ENCODE measurements at regions not wholly inside any gene's neighbourhood (a gene's known extent, or its start where the extent isn't known, plus 50 kb on each side); places are given as distances from the start of the nearest gene placed in this dataset.

DNA sequence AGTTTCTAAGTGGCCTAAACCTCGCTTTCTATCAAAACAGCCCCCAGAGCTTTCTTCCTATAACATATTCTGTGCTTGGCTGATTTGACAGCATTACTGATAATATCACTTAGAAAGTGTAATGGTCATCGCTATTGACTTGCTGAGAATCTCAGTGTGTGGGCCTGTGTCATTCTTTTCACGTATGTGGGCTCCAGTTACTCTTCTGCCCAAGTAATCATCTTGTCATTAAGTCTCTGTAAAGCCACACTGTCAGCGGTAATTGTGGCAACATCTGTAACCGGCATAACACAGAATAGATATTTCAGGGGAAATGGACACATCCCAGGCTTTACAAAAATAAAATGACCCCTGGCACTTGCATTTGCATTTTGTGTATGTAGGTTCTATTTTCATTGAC, 313.6 kb upstream of the LMCD1 start:
- Histone ChIP-seq H3K4me2 (ENCODE audit: extremely low read depth, insufficient read depth, low read length) (no peak overlapping the region), H4K20me1 (ENCODE audit: control insufficient read depth, extremely low read depth, insufficient read depth, low read length) (no peaks in the 10 kb centered on the region), H3K4me3 (replicated peaks in 1 of 4; ENCODE audit: control extremely low read depth in 1 of 4, insufficient read depth in 1 of 4, low read depth in 3 of 4, low read length in 4 of 4) (no peak overlapping the region), H3K79me2 (ENCODE audit: control insufficient read depth, insufficient read depth, low read length) (no peaks in the 10 kb centered on the region), H3K27ac (ENCODE audit: insufficient read depth, low read length) (no peak overlapping the region), H3K4me1 (ENCODE audit: control insufficient read depth, extremely low read depth, insufficient read depth, low read length) (no peaks in the 10 kb centered on the region), H3K9ac (ENCODE audit: insufficient read depth, low read length) (no peak overlapping the region), H3K27me3 (ENCODE audit: control insufficient read depth, insufficient read depth, low read length) (no peaks in the 10 kb centered on the region), H2AFZ (ENCODE audit: low read length) (no peak overlapping the region), H3K36me3 (ENCODE audit: control insufficient read depth, insufficient read depth, low read length) (no peaks in the 10 kb centered on the region), H3K9me3 (ENCODE audit: control insufficient read depth, insufficient read depth, low read depth, low read length) (no peaks in the 10 kb centered on the region)
- no peak for DNase-seq (ENCODE audit: low read depth in 2 of 2)
- no peak for TF ChIP-seq EZH2 (IDR thresholded peaks at IDR 0.05; ENCODE audit: low read length, missing control alignments)
- TF ChIP-seq, protein P1, sequence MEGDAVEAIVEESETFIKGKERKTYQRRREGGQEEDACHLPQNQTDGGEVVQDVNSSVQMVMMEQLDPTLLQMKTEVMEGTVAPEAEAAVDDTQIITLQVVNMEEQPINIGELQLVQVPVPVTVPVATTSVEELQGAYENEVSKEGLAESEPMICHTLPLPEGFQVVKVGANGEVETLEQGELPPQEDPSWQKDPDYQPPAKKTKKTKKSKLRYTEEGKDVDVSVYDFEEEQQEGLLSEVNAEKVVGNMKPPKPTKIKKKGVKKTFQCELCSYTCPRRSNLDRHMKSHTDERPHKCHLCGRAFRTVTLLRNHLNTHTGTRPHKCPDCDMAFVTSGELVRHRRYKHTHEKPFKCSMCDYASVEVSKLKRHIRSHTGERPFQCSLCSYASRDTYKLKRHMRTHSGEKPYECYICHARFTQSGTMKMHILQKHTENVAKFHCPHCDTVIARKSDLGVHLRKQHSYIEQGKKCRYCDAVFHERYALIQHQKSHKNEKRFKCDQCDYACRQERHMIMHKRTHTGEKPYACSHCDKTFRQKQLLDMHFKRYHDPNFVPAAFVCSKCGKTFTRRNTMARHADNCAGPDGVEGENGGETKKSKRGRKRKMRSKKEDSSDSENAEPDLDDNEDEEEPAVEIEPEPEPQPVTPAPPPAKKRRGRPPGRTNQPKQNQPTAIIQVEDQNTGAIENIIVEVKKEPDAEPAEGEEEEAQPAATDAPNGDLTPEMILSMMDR (conservative IDR thresholded peaks at IDR 0.05 in 1 of 2, IDR thresholded peaks at IDR 0.05 in 1 of 2; ENCODE audit: low read depth in 1 of 2, low read length in 2 of 2) = no peak

DNA sequence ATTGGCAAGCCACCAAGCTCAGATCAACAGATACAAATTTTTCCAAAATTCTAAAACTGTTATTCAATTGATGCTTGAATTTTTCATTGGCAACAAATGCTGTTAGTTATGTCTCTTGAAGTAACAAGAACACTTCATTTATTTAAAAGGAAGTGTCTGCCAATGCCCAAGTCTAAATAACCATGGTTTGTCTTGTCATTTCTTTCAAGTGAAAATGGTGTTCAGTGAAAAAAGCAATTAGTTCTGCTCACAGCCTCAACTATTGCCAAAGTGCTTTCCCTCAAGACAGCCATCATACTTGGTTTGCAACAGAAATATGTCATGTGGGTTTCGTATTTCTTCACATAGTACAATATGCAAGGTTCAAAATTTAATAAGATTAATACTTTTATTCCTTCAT, 312.6 kb upstream of the LMCD1 start:
- Histone ChIP-seq H3K4me1 (ENCODE audit: control insufficient read depth, extremely low read depth, insufficient read depth, low read length) (no peaks in the 10 kb centered on the region), H3K36me3 (ENCODE audit: control insufficient read depth, insufficient read depth, low read length) (no peaks in the 10 kb centered on the region), H2AFZ (ENCODE audit: low read length) (no peak overlapping the region), H3K9ac (ENCODE audit: insufficient read depth, low read length) (no peak overlapping the region), H3K4me3 (replicated peaks in 1 of 4; ENCODE audit: control extremely low read depth in 1 of 4, insufficient read depth in 1 of 4, low read depth in 3 of 4, low read length in 4 of 4) (no peak overlapping the region), H3K79me2 (ENCODE audit: control insufficient read depth, insufficient read depth, low read length) (no peaks in the 10 kb centered on the region), H3K4me2 (ENCODE audit: extremely low read depth, insufficient read depth, low read length) (no peak overlapping the region), H3K27ac (ENCODE audit: insufficient read depth, low read length) (no peak overlapping the region), H3K27me3 (ENCODE audit: control insufficient read depth, insufficient read depth, low read length) (no peaks in the 10 kb centered on the region), H3K9me3 (ENCODE audit: control insufficient read depth, insufficient read depth, low read depth, low read length) (no peaks in the 10 kb centered on the region), H4K20me1 (ENCODE audit: control insufficient read depth, extremely low read depth, insufficient read depth, low read length) (no peaks in the 10 kb centered on the region)
- DNase-seq (ENCODE audit: low read depth in 2 of 2) = no peak
- TF ChIP-seq EZH2 (IDR thresholded peaks at IDR 0.05; ENCODE audit: low read length, missing control alignments) = no peak
- TF ChIP-seq, protein P1 (conservative IDR thresholded peaks at IDR 0.05 in 1 of 2, IDR thresholded peaks at IDR 0.05 in 1 of 2; ENCODE audit: low read depth in 1 of 2, low read length in 2 of 2) = no peak

DNA sequence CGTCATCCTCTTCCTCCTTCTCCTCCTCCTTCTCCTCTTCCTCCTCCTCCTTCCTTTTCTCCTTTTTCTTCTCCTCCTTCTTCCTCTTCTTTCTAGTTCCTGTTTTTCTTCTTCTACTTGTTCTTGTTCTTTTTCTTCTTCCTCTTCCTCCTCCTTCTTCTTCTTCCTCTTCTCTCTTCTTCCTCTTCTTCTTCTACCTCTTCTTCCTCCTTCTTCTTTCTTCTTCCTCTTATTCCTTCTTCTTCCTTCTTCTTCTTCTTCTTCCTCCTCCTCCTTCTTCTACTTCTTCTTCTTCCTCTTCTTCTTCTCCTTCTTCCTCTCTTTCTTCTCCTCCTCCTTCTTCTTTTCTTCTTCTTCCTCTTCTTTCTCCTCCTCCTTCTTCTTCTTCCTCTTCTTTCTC, 310.2 kb upstream of the LMCD1 start:
- no peak for DNase-seq (ENCODE audit: low read depth in 2 of 2)
- TF ChIP-seq, protein P1 (conservative IDR thresholded peaks at IDR 0.05 in 1 of 2, IDR thresholded peaks at IDR 0.05 in 1 of 2; ENCODE audit: low read depth in 1 of 2, low read length in 2 of 2) = no peak
- Histone ChIP-seq H3K9me3 (ENCODE audit: control insufficient read depth, insufficient read depth, low read depth, low read length) (no peaks in the 10 kb centered on the region), H3K4me1 (ENCODE audit: control insufficient read depth, extremely low read depth, insufficient read depth, low read length) (no peaks in the 10 kb centered on the region), H3K79me2 (ENCODE audit: control insufficient read depth, insufficient read depth, low read length) (no peaks in the 10 kb centered on the region), H3K4me3 (replicated peaks in 1 of 4; ENCODE audit: control extremely low read depth in 1 of 4, insufficient read depth in 1 of 4, low read depth in 3 of 4, low read length in 4 of 4) (no peak overlapping the region), H3K9ac (ENCODE audit: insufficient read depth, low read length) (no peak overlapping the region), H3K27ac (ENCODE audit: insufficient read depth, low read length) (no peak overlapping the region), H3K4me2 (ENCODE audit: extremely low read depth, insufficient read depth, low read length) (no peak overlapping the region), H3K27me3 (ENCODE audit: control insufficient read depth, insufficient read depth, low read length) (no peaks in the 10 kb centered on the region), H4K20me1 (ENCODE audit: control insufficient read depth, extremely low read depth, insufficient read depth, low read length) (no peaks in the 10 kb centered on the region), H3K36me3 (ENCODE audit: control insufficient read depth, insufficient read depth, low read length) (no peaks in the 10 kb centered on the region), H2AFZ (ENCODE audit: low read length) (no peak overlapping the region)
